OCI-LY1 (cell line): ENCODE measurements at regions not wholly inside any gene's neighbourhood (a gene's known extent, or its start where the extent isn't known, plus 50 kb on each side); places are given as distances from the start of the nearest gene placed in this dataset.

ENCODE experiments used
- EZH2 ChIP-seq: fragments of 200-600 bp; sonication (generic), shearing (Covaris generic); IDR thresholded peaks from 2 replicates; pipeline ENCODE4 v1.8.0; 2017; ENCODE audit warnings: borderline replicate concordance, mixed run types, mild to moderate bottlenecking, antibody characterized with exemption, low read length, moderate library complexity, mixed read lengths
- TF ChIP-seq, protein P1 (sequence below): fragments of 200-600 bp; sonication (generic), shearing (Covaris generic); IDR thresholded peaks from 2 replicates; pipeline ENCODE4 v1.5.1; 2017; ENCODE audit warnings: mild to moderate bottlenecking, antibody characterized with exemption, low read length, moderate library complexity, mixed read lengths

DNA sequence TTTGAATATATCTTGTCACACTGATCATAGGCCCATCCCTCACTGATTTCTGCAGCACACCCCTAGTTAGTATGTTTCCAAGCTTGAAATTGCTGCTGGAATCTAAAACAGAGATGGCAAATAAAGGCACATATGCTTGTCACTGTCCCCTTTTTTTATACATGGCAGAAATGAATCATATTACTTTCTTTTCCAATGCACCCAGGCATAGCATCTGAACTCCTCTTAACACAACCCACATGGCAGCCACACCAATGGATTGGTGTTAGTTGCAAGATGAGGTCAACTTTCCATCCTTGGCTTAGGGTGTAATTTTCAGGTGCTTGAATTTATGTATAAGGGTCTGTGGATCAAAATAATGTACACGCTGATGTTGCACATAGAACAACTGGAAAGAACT lies 473.8 kb upstream of the ZNF608 start:
- TF ChIP-seq, protein P1, sequence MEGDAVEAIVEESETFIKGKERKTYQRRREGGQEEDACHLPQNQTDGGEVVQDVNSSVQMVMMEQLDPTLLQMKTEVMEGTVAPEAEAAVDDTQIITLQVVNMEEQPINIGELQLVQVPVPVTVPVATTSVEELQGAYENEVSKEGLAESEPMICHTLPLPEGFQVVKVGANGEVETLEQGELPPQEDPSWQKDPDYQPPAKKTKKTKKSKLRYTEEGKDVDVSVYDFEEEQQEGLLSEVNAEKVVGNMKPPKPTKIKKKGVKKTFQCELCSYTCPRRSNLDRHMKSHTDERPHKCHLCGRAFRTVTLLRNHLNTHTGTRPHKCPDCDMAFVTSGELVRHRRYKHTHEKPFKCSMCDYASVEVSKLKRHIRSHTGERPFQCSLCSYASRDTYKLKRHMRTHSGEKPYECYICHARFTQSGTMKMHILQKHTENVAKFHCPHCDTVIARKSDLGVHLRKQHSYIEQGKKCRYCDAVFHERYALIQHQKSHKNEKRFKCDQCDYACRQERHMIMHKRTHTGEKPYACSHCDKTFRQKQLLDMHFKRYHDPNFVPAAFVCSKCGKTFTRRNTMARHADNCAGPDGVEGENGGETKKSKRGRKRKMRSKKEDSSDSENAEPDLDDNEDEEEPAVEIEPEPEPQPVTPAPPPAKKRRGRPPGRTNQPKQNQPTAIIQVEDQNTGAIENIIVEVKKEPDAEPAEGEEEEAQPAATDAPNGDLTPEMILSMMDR: no peak
- TF ChIP-seq EZH2: no peak
